Stimulated activated CD4-positive, alpha-beta T cell treated with anti-CD3 and anti-CD28 coated beads, Interleukin-12 subunit alpha, Interleukin-12 subunit beta, amount 100 ng/mL, for 4 hours (primary cell): ENCODE measurements at regions not wholly inside any gene's neighbourhood (a gene's known extent, or its start where the extent isn't known, plus 50 kb on each side); places are given as distances from the start of the nearest gene placed in this dataset.

ENCODE experiments used
- DNase-seq: peaks from one replicate; pipeline ENCODE4 v3.0.0-alpha.2; 2020

DNA sequence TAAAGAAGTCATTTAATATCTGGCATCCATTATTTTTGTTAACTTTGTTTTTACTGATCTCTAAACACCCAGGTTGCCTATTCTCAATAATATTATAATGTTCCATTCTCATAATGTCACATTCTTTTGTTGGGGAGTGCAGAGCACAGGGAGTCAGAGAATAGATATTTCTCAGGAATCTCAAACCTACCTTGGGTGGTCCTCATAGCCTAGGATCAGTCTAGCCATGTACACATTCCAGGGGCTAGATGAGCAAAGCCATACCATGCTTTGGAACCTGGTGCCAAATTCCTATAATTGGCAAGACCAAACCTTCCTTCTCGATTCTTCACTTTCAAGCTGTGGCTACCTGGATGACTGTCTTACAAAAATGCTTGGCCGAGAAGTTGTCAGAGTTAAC lies 1124.7 kb upstream of the WWC1 start:
- no peak for DNase-seq

DNA sequence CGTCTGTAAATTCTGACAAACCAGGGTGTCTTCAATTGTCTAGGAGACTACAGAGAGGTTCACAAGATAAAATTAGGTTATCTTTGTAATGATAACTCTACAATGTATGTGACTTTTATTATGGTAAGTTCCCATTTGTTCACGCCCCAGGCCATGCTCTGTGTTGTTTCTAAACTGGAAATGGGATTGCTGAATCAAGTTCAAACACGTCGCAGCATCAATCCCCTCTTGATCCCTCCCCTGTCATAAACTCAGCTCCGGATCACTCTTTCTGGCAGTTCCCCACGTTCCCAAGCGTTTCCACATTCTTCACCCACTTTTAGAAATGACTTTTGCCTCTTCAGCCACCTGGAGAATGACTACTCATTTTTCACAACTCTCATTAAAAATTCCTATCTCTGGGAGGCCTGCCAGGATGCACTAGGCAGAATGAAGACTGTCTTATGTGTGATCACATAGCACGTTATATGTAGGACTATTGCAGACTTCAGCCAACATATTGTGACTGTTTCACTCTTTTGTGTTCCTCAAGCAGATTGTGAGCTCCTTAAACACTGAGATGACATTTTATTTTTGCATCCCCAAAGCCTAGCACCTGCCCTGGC lies 1124.2 kb upstream of the WWC1 start:
- no peak for DNase-seq

DNA sequence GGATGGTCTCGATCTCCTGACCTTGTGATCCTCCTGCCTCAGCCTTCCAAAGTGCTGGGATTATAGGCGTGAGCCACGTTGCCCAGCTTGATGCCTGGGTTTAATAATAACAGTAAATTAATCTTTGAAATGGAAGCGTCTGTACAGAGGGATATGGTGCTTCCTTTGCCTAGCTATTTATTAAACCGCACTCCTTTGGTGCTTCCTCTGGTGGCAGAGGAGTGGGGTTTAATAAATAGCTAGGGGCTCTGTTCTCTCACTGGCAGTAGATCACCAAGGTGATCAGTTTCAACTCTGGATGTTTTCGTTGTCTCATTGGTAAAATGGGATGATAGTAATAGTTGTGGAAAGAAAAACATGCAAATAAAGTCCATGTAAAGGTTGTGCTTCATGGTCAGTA lies 1122.5 kb upstream of the WWC1 start:
- no peak for DNase-seq

DNA sequence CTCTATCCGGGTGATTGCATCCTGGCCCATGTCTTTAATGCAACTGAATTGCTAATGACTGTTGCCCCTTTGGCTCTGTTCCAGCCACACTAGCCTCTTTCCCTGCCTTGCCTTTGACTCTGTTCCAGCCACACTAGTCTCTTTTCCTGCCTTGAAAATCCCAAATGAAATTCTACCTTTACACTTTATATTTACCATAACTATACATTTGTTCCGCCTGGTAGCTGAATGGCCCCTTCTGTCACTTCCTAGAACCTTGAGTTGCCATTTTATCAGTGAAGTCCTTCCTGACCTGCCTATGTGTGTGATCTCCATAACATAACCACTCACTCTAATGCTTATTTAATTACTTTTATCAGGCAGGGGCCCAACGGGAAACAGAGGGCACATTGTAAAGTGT lies 1120.4 kb upstream of the WWC1 start:
- no peak for DNase-seq

DNA sequence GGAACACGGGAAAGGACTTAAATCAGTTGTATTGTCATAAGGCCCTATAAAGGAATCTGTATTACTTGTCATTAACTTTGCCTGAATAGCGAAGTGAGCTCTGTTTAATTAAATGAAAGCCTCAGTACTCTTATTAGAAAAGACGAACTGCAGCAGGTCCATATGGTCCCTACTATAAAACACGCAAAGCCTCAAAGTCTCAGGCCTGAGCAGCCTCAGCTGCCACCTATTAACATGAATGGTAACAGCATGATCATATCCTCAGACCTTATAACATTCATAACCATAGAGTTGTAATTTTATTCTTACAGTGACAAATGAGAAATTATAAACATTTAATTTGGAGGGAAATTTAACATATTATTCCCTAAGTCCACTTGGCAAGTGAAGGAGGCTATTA lies 1113.7 kb upstream of the WWC1 start:
- DNase-seq: no peak

DNA sequence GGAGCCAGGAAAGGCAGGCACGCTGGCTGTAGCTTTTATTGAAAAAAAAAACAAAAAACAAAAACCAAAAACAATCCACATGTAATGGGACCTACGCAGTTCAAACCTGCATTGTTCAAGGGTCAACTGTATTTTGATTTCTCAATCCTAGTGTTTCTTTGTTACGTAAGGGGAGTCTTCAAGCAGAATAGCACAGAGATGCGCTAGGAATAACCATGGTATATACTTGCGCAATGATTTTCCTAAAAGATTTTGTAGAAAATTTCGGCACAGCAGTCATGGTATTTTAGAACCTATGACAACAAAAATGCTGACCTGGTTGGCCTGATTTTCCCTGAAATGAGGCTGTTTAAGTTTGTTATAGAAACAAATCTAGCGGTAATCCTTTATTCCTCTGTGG lies 1110.5 kb upstream of the WWC1 start:
- DNase-seq: no peak

DNA sequence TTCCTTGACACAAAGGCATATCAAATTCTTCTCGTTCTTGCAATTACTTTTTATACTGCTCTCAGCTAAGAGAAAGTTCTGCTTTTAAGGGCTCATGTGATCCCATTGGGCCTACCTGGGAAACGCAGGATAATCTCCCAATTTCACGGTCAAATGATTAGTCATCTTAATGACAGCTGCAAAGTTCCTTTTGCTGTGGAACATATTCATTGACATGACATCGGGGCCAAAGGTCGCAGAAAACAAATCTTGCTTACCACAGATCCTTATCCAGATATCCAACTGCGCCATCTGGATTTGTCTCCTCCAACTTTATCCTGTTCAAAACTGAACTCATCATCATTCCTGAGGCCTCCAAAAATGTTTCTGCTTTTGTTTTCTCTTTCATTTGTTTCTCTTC lies 1085.6 kb upstream of the WWC1 start:
- no peak for DNase-seq

DNA sequence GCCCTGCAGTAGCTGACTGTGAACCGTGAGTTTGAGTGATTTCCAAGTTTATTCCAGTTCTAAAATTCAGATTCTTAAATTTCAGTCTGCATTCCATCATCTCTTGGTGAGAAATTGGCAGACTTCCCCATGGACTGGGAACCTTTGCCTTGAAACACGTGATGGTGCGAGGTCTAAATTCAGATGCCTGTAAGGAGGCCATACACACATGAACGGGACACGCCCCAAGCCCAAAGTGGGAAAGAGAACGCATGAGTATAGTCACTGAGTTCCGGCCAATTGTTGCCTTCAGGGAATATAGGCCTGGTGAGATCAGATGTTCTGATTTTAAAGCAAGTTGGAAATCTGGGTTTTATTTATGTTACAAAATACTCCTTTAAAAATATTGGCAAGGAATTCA lies 1084.4 kb upstream of the WWC1 start:
- DNase-seq: no peak

DNA sequence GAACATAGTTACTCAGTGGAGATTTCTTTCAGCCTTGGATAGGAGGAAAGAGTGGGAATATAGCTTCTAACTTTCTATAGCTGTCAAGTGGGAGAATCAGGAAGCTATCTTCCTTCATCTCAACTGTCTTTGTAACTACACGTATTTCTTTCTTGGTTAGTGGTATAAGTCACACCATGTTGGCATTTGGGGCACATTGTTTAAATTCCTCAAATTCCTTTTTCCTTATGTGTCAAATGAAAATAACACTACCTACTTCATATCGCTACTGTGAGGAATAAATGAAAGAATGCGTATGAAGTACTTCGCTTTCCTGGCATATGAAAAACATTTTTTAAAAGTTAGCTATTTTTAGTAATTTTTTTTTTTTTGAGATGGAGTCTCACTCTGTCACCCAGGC lies 1082.5 kb upstream of the WWC1 start:
- DNase-seq: no peak

DNA sequence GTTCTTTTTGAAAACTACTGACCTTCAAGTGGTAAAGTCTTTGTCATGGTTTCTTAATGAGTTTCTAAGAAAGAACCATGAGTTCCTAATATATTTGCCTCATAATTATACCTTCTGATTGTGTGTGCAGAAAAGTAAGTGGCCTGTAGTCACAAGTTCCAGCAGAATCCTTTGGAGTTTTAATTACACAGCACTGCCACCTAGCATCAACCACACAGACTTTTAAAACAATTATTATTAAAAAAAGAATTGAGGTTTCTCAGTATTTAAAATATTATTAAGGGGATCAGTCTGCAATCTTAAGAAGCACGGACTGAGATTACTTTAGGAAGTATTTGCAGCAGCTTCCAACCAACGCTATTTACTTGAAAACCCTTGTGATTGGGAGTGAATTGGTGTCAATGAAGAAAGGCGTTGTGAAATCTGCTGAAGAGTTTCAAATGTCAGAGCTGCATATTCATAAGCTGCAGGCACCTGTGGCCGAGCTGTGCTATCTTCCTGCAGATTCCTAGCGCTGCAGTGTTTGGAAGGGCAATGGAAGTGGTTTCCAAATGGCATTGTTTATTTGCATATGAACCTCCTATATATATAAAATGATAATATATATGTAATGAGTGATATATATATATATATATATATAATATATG lies 1074.2 kb upstream of the WWC1 start:
- no peak for DNase-seq

DNA sequence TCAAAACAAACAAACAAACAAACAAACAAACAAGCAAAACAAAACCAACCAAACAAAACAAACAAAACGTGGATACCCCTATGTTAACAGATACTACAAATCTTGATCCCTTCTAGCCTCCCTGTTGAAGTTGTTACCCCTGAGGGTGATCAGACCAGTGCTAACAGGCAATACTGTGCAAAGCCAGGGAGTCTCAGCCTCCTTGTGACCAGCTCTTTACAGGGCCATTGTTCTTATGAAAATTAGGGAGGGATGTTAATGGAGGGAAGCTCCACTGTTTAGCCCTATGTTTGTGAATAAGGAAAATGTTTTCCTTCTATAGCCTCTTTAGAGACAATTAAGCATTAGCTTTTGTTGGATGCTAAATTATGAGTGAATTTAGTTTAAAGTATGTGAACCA lies 1072.1 kb upstream of the WWC1 start:
- no peak for DNase-seq

DNA sequence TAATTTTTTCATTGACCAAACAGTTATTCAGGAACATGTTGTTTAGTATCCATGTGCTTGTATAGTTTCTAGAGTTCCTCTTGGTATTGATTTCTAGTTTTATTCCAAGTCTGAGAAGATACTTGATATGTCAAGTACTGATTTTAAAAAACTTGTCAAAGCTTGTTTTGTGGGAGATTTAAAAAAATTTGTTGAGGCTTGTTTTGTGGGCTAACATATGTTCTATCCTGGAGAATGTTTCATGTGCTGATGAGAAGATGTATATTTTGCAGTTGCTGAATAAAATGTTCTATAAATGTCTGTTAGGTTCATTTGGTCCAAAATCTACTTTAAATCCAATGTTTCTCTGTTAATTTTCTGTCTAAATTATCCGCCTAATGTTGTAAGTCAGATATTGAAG lies 1065.1 kb upstream of the WWC1 start:
- DNase-seq: no peak

DNA sequence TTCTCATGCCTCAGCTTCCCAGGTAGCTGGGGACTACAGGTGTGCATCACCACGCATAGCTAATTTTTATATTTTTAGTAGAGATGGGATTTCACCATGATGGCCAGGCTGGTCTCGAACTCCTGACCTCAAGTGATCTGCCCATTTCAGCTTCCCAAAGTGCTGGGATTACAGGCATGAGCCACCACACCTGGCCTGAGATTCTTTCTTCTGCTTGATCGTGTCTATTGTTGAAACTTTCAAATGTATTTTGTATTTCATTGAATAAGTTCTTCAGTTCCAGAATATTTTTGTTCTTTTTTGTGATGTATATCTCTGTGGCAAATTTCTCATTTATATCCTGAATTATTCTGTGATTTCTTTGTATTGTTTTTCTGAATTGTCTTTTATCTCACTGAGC lies 1063.3 kb upstream of the WWC1 start:
- no peak for DNase-seq

DNA sequence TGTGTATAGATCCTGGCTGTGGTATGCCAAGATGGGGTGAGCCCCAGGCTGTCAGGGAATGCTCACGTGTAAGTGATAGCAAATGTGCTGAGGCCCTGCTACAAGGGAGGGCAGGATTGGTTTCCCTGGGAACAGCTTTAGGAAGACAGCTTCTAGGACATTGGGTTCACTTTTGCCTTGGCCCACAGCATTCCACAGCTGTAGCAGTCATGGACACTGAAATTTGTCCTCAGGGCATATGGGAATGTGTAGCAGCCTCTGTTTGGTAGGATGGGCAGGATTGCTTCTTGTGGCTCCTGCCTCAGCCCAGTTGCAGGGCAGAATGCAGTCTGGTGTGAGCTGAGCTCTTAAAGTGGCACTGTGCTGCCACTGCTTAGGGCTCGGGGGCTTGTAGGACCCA lies 1061.7 kb upstream of the WWC1 start:
- DNase-seq: no peak

DNA sequence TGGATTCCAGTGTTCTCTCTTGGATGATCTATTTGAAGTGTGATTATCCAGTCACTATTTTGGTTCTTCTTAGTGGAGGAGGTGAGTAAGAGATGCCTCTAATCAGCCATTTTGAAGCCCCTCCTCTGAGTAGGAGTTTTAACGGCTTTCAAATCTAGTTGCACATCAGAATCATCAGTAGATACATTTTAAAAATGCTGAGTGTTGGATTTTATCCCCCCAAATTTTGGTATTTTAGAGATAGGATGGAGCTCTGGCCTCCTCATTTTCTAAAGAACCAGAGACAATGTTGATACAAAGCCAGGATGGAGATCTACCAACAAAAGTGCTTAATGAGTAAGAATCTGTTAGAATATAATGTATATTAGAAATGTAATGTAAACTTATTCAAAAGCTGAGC lies 1061.0 kb upstream of the WWC1 start:
- no peak for DNase-seq

DNA sequence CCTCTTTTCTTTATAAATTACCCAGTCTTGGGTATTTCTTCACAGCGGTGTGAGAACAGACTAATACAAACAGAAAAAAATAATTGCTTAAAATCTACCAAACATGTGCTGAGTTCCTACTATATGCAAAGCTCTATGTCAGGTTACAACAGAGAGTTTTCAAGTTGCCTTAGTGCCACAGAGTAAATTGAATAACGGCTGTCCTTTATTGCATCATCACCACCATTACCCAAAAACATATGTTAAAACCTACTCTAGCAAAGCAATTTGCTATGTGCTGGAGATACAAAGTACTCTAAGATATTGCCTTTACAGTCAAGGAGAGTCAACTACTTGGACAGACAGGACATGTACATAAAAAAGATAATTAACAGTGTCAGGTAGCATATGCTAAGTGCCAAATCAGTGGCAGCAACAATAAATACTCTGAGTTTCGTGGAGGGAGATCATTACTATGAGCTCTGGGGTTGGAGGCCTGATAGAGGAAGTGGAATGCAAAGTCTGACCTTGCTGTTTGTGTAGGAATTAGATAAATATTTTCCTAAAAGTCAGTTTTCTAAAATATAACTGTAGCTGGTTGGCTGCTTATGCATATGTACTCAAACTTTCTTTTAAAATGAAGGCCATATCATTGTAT lies 1058.7 kb upstream of the WWC1 start:
- no peak for DNase-seq

DNA sequence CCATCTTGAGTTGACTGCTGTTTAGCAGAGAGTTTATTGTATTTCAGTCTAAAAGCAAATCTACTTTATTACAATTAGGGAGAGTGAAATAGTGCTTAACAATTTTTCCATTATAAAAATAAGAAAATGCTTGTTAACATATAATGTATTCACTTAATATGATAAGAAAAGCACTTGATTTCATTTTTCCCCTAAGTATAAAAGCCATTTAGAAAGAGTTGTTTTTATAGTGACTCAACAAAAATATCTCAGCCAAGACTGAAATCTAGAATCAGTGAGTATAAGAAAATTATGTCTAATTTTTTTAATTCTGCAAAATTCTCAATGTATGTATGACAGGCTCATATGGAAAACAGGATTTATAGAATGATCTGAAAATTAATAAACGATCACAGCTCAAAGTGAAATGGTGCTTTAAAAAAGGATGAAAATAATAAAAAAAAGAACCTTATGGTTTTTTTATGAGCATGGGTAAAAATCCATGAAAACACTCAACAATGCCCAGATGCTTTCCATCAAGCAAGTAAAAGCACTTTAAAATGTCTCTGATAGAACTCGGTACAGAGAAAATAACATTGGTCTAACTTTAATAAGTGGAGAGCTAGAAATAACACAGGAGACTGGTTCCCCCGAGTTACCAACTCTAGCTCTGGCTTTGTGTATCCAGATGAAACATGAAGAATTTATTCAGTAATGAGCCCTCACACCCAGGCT lies 1057.8 kb upstream of the WWC1 start:
- no peak for DNase-seq

DNA sequence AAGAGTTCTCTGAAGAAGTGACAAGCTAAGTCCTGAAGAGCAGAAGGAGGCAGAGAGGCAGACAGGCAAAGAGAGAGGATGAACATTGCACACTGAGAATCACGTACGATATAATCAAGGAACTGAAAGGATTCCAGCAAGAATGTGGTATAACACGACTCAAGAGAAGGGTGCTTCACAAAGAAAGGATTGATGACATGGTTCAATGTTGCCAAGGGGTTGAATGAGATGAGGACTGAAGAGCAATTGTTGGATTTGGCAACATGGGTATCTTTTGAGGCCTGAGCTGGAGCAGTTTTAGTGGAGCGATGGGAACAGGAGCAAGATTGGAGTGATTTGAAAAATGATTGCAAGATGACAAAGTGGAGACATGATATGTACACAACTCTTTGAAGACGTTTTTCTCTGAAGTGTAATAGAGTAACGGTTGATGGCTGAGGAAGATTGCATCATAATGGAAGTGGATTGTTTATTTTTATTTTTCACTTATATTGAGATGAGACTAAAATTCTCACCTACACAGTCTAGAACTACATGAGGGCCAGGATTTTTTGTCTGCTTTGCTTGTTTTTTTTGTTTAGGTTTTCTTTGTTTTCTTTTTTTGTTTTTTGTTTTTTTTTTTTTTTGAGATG lies 1049.9 kb upstream of the WWC1 start:
- no peak for DNase-seq

DNA sequence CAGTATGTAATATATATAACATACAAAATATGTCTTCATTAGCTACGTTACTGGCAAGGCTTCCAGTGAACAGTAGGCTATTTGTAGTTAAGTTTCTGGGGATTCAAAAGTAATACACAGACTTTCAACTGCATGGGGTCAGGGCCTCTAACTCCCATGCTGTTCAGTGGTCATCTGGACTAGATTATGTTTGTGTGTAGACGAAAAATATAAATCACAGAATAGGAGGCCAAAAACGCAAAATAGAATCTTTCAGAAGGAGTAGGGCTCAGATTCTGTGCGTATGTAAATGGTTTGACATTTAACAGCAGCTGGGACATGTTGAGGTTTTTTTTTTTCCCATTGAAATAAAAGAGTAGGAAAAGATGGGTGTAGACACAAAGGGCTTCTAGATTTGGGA lies 1048.7 kb upstream of the WWC1 start:
- DNase-seq: no peak

DNA sequence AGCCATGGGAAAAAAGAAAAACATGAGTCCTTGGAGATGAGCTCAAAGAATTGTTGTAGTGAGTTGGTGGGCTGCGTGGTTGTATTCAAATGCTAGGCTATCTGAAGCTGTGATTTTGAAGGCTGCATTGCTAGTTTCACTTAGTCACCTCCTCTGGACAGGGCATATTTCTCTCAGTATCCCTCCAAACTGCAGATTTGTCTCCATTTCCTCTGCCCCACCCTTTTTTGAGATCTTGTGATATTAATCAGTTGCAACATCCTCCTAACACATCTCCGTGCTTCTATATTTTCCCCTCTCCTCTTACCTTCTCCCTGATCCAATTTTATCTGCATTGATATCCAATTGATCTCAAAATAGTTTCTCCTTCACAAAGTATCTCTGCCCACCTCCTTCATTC lies 1048.0 kb upstream of the WWC1 start:
- no peak for DNase-seq

DNA sequence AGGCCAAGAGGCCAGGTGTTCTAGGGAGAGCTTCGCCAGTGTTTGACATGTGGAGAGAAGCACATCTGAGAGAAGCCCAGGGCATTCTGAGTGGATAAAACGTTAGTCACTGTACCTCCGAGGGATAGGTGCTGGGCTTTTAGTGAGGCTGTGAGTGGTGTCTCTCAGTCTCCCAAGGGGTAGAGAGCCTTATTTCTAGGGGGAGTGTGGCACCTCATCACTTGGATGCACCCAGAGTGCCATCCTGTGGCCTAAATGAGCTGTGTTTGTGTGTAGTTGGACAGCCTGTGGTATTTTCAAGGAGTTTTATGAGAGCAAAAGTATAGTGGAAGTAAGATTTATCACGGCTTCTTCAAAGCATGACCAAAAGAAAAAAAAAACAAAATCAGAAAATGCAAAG lies 1046.9 kb upstream of the WWC1 start:
- no peak for DNase-seq

DNA sequence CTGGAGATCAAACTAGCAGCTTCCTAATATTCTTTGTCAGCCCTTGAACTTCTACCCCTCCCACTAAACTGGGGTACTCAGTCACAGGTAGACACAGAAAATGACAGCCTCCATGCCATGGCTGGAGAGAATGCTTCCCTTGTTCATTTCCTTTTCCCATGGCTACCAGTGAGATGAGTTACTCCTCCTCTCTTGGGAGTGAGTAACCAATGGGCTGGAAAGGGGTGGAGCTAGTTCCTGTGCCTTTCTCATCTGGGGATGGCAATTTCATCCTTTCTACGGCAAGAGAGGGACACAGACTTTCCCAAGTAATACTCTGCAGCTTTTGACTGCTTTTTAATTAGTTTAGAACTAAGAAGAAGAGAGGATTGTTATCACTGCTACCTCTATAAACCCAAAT lies 1045.6 kb upstream of the WWC1 start:
- DNase-seq: no peak

DNA sequence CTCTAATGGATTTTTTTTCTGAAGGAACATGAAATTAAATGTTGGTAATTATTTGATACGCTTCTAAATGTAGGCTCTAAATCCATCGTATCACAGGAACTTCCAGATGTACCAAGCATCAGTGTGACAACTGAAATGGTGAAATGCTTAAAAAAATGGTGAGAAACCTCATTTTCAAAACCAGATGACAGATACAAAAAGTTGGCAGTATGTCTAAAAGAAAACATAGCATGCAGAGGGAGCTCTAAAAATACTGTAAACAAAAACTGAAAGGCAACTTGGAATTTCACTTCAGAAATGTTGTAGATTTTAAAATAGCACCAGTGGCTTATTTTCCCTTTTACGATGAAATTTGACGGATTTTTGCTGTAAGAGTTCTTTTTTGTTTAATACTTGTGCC lies 1043.6 kb upstream of the WWC1 start:
- DNase-seq: no peak

DNA sequence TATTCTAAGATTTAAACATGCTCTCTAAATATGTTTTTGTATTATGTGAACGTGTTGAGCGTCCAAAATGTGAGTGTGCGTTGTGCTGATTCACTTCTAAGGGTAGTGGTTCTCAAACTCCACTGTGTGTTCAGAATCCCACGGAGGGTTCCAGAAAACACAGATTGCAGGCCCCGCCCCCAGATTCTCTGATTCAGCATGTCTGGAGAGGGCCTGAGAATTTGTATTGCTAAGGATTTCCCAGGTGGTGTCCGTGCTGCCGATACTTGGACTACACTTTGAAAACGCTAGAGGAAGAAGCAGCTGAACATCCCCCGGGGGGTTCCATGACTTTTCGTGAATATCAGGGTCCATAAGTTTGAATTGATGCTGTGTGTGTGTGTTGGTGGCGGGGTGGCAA lies 1043.2 kb upstream of the WWC1 start:
- no peak for DNase-seq
